22Rv1 (cell line): ENCODE measurements at regions not wholly inside any gene's neighbourhood (a gene's known extent, or its start where the extent isn't known, plus 50 kb on each side); places are given as distances from the start of the nearest gene placed in this dataset.

Source experiments
- H3K27ac ChIP-seq: fragments of 450-650 bp; 2 replicates; pipeline ENCODE4 v1.5.1; 2017
- ZFX ChIP-seq: fragments of 450-650 bp; IDR thresholded peaks from 2 replicates; pipeline ENCODE4 v1.6.1; 2017; ENCODE audit warnings: antibody characterized with exemption, borderline replicate concordance
- TF ChIP-seq, protein P1 (sequence below): fragments of 450-650 bp; IDR thresholded peaks from 2 replicates; pipeline ENCODE4 v1.5.1; 2017; ENCODE audit warnings: mild to moderate bottlenecking

GRCh38 chrX:99522450-99522849 lies 887.6 kb downstream of the PCDH19 start:
- TF ChIP-seq, protein P1, sequence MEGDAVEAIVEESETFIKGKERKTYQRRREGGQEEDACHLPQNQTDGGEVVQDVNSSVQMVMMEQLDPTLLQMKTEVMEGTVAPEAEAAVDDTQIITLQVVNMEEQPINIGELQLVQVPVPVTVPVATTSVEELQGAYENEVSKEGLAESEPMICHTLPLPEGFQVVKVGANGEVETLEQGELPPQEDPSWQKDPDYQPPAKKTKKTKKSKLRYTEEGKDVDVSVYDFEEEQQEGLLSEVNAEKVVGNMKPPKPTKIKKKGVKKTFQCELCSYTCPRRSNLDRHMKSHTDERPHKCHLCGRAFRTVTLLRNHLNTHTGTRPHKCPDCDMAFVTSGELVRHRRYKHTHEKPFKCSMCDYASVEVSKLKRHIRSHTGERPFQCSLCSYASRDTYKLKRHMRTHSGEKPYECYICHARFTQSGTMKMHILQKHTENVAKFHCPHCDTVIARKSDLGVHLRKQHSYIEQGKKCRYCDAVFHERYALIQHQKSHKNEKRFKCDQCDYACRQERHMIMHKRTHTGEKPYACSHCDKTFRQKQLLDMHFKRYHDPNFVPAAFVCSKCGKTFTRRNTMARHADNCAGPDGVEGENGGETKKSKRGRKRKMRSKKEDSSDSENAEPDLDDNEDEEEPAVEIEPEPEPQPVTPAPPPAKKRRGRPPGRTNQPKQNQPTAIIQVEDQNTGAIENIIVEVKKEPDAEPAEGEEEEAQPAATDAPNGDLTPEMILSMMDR: no peak
- no peak for TF ChIP-seq ZFX
- H3K27ac ChIP-seq: no peak overlapping the region

DNA sequence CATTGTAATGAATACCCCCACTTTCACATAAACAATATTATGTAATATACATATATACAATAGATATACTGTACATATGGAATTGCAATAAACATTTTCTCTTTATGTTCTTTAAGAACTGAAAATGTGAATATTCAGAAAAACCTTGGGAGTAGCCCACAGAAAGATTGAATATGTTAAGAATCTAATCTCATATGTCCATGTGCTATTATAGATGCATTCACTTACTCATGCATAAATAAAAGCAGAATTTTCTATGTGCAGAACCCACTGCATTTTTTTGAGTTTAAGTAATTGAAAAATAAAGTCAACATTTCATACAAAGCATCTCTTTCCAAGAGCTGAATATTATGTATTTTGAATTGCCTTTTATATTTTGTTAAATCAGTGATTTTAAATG lies 902.3 kb downstream of the PCDH19 start:
- no peak for TF ChIP-seq ZFX
- TF ChIP-seq, protein P1: no peak

DNA sequence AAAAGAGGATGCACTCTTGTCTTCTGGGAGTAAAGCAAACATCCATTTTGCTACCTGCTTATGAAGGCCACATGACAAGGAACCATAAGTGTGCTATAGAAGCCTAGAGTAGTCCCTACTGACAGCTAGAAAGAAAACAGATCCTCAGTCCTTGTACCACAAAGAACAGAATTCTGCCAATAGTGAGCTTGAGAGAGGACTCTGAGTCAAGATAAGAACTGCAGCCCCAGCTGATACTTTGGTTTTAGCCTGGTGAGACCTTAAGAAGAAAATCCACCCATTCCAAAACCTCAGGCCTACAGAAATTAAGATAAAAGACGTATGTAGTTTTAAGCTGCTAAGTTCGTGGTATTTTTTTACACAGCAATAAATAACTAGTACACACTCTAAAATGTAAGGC lies 914.6 kb downstream of the PCDH19 start:
- no peak overlapping the region for H3K27ac ChIP-seq
- TF ChIP-seq, protein P1: no peak
- TF ChIP-seq ZFX: no peak

More for the DNA sequence above, 902.3 kb downstream of the PCDH19 start:
- no peak overlapping the region for H3K27ac ChIP-seq

DNA sequence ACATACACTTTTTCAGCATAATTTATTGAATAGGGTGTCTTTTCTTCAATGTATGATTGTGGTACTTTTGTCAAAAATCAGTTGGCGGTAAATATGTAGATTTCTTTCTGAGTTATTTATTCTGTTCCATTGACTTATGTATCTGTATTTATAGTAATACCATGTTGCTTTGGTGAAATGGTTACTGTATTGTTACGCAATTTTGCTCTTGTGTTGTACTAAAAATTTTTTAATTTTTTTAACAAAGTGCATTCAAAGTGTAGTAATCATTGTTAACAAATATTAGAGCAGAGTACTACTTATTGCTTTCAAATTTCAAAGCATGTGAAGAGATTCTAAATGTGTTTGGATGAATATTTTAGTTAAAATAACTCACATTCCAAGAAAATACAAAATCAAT lies 915.4 kb downstream of the PCDH19 start:
- no peak overlapping the region for H3K27ac ChIP-seq
- TF ChIP-seq ZFX: no peak
- TF ChIP-seq, protein P1: no peak

- no peak overlapping the region for H3K27ac ChIP-seq
- TF ChIP-seq ZFX: no peak
- TF ChIP-seq, protein P1: no peak
Measured at GRCh38 chrX:99480728-99481127, 929.3 kb downstream of the PCDH19 start.

- TF ChIP-seq, protein P1: no peak
- H3K27ac ChIP-seq: no peak overlapping the region
Measured at GRCh38 chrX:99469439-99469838, 940.6 kb downstream of the PCDH19 start.

DNA sequence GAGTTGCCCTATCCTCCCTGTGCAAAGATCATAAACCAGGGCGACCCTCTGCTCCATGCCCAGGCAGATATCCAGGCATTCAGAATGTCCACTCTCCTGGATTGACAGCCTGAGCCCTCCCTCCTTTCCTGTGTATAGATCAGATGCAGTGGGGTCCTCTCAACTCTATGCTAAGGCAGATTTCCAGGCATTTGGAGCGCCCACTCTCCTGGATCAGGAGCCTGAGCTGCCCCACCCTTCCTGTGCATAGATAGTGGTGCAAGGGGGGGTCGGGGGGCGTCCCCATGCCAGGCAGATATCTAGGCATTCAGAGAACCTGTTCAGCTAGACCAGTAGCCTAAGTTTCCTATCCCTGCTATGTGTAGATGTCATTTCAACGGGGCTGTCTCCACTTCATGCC lies 941.1 kb downstream of the PCDH19 start:
- no peak overlapping the region for H3K27ac ChIP-seq
- TF ChIP-seq, protein P1: no peak
- TF ChIP-seq ZFX: no peak
